ENCODE measurements at regions not wholly inside any gene's neighbourhood (a gene's known extent, or its start where the extent isn't known, plus 50 kb on each side); places are given as distances from the start of the nearest gene placed in this dataset.

- no peak for DNase-seq
These were observed 579.3 kb downstream of the BUD13 start for GRCh38 chr11:116193321-116194131.

GRCh38 chr11:116192509-116193210 is 580.1 kb downstream of the BUD13 start:
- no peak for DNase-seq

- no peak for DNase-seq
These were observed 581.9 kb downstream of the BUD13 start for GRCh38 chr11:116190861-116191260.

- DNase-seq: no peak
These were observed 583.2 kb downstream of the BUD13 start for GRCh38 chr11:116189408-116190170.

GRCh38 chr11:116188350-116188749 is 584.4 kb downstream of the BUD13 start:
- no peak for DNase-seq

GRCh38 chr11:116187026-116187425 is 585.8 kb downstream of the BUD13 start:
- no peak for DNase-seq

GRCh38 chr11:116185551-116185950 is 587.2 kb downstream of the BUD13 start:
- DNase-seq: no peak

- no peak for DNase-seq
These were observed 588.0 kb downstream of the BUD13 start for GRCh38 chr11:116184763-116185162.

- no peak for DNase-seq
These were observed 590.3 kb downstream of the BUD13 start for GRCh38 chr11:116182356-116182966.

- no peak for DNase-seq
These were observed 591.8 kb downstream of the BUD13 start for GRCh38 chr11:116180806-116181600.

GRCh38 chr11:116179401-116179800 is 593.4 kb downstream of the BUD13 start:
- no peak for DNase-seq

GRCh38 chr11:116177521-116178210 is 595.1 kb downstream of the BUD13 start:
- DNase-seq: no peak

GRCh38 chr11:116176484-116177005 is 596.2 kb downstream of the BUD13 start:
- no peak for DNase-seq

GRCh38 chr11:116175707-116176106 is 597.1 kb downstream of the BUD13 start:
- no peak for DNase-seq

- DNase-seq: no peak
These were observed 598.6 kb downstream of the BUD13 start for GRCh38 chr11:116173941-116174911.

GRCh38 chr11:116173506-116173905 is 599.3 kb downstream of the BUD13 start:
- no peak for DNase-seq

GRCh38 chr11:116172851-116173250 is 599.9 kb downstream of the BUD13 start:
- no peak for DNase-seq

GRCh38 chr11:116172156-116172555 is 600.6 kb downstream of the BUD13 start:
- DNase-seq: no peak

- no peak for DNase-seq
These were observed 601.3 kb downstream of the BUD13 start for GRCh38 chr11:116171271-116172140.
